ENCODE measurements at regions not wholly inside any gene's neighbourhood (a gene's known extent, or its start where the extent isn't known, plus 50 kb on each side); places are given as distances from the start of the nearest gene placed in this dataset.

DNA sequence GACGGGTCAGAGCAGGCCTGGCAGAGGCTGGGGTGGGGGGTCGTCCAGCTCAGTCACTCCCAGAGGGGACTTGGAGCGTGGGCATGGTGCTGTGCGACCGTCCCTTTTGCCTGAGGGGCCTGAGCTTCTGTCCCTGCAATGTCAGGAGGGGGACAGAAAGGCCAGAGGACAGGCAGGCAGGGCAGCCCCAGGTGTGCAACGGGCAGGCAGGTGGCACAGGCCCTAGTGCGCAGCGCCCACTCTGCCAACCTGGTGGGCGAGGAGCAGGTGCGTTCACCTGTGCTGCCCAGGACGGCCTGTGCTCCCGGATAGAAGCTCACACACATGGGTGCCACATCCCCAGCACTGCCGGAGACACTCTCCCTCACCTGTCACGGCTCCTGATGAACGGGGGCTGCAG, 78.7 kb upstream of the SLCO4A1 start:
- H3K4me3 ChIP-seq (ENCODE audit: low read length) = no peak overlapping the region
- DNase-seq (no peak), ATAC-seq (no peak)
- Mint-ChIP-seq H3K27ac (no peak overlapping the region), H3K9me3 (no peaks in the 10 kb centered on the region), H3K4me1 (peaks cover 7 to 14% of the 10 kb centered on the region in 2 donors), H3K36me3 (no peaks in the 10 kb centered on the region), H3K4me3 (no peak overlapping the region), H3K27me3 (ENCODE audit: low read depth in 2 of 2) (peaks cover 0 to 4% of the 10 kb centered on the region in 2 donors)
- peaks cover 2% of the 10 kb centered on the region for H3K27me3 ChIP-seq (ENCODE audit: control insufficient read depth, insufficient read depth, low read length)
- H3K4me1 ChIP-seq (ENCODE audit: control insufficient read depth, insufficient read depth, low read length) = peaks cover 15% of the 10 kb centered on the region
- H3K36me3 ChIP-seq (ENCODE audit: control insufficient read depth, insufficient read depth, low read length) = no peaks in the 10 kb centered on the region
- no peaks in the 10 kb centered on the region for H3K9me3 ChIP-seq (ENCODE audit: control insufficient read depth, insufficient read depth, low read length)
- TF ChIP-seq, protein P1, sequence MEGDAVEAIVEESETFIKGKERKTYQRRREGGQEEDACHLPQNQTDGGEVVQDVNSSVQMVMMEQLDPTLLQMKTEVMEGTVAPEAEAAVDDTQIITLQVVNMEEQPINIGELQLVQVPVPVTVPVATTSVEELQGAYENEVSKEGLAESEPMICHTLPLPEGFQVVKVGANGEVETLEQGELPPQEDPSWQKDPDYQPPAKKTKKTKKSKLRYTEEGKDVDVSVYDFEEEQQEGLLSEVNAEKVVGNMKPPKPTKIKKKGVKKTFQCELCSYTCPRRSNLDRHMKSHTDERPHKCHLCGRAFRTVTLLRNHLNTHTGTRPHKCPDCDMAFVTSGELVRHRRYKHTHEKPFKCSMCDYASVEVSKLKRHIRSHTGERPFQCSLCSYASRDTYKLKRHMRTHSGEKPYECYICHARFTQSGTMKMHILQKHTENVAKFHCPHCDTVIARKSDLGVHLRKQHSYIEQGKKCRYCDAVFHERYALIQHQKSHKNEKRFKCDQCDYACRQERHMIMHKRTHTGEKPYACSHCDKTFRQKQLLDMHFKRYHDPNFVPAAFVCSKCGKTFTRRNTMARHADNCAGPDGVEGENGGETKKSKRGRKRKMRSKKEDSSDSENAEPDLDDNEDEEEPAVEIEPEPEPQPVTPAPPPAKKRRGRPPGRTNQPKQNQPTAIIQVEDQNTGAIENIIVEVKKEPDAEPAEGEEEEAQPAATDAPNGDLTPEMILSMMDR (IDR thresholded peaks at IDR 0.05) = no peak
- 88% methylated on average over 14 of the region's 15 CpGs for WGBS (ENCODE audit: insufficient coverage)
- H3K27ac ChIP-seq (ENCODE audit: low read length) = no peak overlapping the region
- intact Hi-C loops (cut with micrococcal nuclease) = no loop called here

- 91% methylated on average over 42 of the region's 42 CpGs for WGBS (ENCODE audit: insufficient coverage)
- no peak for ATAC-seq
- H3K27ac ChIP-seq (ENCODE audit: low read length) = no peak overlapping the region
- peaks cover 15% of the 10 kb centered on the region for H3K4me1 ChIP-seq (ENCODE audit: control insufficient read depth, insufficient read depth, low read length)
- no peak for DNase-seq
- no peak overlapping the region for H3K4me3 ChIP-seq (ENCODE audit: low read length)
- H3K9me3 ChIP-seq (ENCODE audit: control insufficient read depth, insufficient read depth, low read length) = no peaks in the 10 kb centered on the region
- intact Hi-C loops (cut with micrococcal nuclease) = no loop called here
- Mint-ChIP-seq H3K27ac (no peak overlapping the region), H3K27me3 (ENCODE audit: low read depth in 2 of 2) (peaks cover 0 to 4% of the 10 kb centered on the region in 2 donors), H3K36me3 (no peaks in the 10 kb centered on the region), H3K4me3 (no peak overlapping the region), H3K4me1 (peaks cover 7 to 14% of the 10 kb centered on the region in 2 donors), H3K9me3 (no peaks in the 10 kb centered on the region)
- TF ChIP-seq, protein P1 (IDR thresholded peaks at IDR 0.05) = no peak
- H3K27me3 ChIP-seq (ENCODE audit: control insufficient read depth, insufficient read depth, low read length) = no peaks in the 10 kb centered on the region
- H3K36me3 ChIP-seq (ENCODE audit: control insufficient read depth, insufficient read depth, low read length) = no peaks in the 10 kb centered on the region
Measured at GRCh38 chr20:62564456-62565245, 77.7 kb upstream of the SLCO4A1 start.

DNA sequence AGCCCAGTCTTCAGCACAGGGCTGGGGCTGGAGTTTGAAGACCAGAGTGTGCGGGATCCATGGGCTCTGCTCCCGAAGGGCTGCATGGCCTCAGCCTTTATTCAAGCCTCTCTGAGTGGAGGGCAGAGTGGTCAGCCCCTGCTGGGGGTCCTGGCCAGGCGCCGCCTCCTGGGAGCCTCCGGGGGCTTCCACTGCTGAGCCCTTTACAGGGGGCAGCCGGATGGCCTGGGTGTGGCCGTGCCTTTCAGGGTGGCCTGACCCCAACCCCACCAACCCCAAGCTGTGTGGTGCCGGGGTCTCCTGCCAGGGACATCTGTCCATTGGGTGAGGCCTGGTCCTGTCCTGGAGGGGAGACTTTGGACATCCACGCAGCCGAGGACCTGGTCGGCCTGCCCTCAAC, 76.0 kb upstream of the SLCO4A1 start:
- Histone ChIP-seq H3K9me3 (ENCODE audit: control insufficient read depth, insufficient read depth, low read length) (no peaks in the 10 kb centered on the region), H3K27me3 (ENCODE audit: control insufficient read depth, insufficient read depth, low read length) (no peaks in the 10 kb centered on the region), H3K4me3 (ENCODE audit: low read length) (no peak overlapping the region), H3K27ac (ENCODE audit: low read length) (no peak overlapping the region), H3K4me1 (ENCODE audit: control insufficient read depth, insufficient read depth, low read length) (peaks cover 8% of the 10 kb centered on the region), H3K36me3 (ENCODE audit: control insufficient read depth, insufficient read depth, low read length) (no peaks in the 10 kb centered on the region)
- ATAC-seq (no peak), DNase-seq (no peak)
- peaks cover 0 to 4% of the 10 kb centered on the region in 2 donors for H3K27me3 Mint-ChIP-seq (ENCODE audit: low read depth in 2 of 2)
- no peaks in the 10 kb centered on the region for H3K36me3 Mint-ChIP-seq
- TF ChIP-seq, protein P1 (IDR thresholded peaks at IDR 0.05) = no peak
- 92% methylated on average over 8 of the region's 11 CpGs for WGBS (ENCODE audit: insufficient coverage)
- intact Hi-C loops (cut with micrococcal nuclease) = no loop called here
- no peaks in the 10 kb centered on the region for H3K9me3 Mint-ChIP-seq
- peaks cover 5 to 8% of the 10 kb centered on the region in 2 donors for H3K4me1 Mint-ChIP-seq
- no peak overlapping the region for H3K27ac Mint-ChIP-seq
- H3K4me3 Mint-ChIP-seq = no peak overlapping the region

DNA sequence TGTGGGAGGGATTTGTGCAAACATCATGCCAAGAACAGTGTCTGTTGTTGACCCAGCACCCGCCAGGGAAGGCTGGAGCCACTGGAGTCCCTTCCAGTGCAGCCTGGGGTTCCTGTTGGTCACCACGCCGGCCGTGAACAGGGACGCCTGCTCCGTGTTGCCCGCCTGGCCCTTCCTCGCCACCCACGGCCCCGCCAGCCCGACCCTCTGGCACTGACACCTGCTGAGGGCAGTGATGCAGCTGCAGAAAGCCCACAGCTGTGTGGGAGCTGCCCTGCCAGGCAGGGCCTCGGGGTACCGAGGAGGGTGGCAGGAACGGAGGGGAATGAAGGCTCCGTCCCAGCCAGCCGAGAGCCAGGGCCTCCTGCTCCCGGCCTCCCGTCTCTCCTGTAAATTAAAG, 75.5 kb upstream of the SLCO4A1 start:
- no peaks in the 10 kb centered on the region for H3K36me3 Mint-ChIP-seq
- Histone ChIP-seq H3K27me3 (ENCODE audit: control insufficient read depth, insufficient read depth, low read length) (no peaks in the 10 kb centered on the region), H3K9me3 (ENCODE audit: control insufficient read depth, insufficient read depth, low read length) (no peaks in the 10 kb centered on the region), H3K4me3 (ENCODE audit: low read length) (no peak overlapping the region), H3K27ac (ENCODE audit: low read length) (no peak overlapping the region), H3K36me3 (ENCODE audit: control insufficient read depth, insufficient read depth, low read length) (no peaks in the 10 kb centered on the region), H3K4me1 (ENCODE audit: control insufficient read depth, insufficient read depth, low read length) (peaks cover 3% of the 10 kb centered on the region)
- no peak for ATAC-seq
- intact Hi-C loops (cut with micrococcal nuclease) = no loop called here
- no peak for DNase-seq
- H3K4me3 Mint-ChIP-seq = no peak overlapping the region
- H3K9me3 Mint-ChIP-seq = no peaks in the 10 kb centered on the region
- H3K4me1 Mint-ChIP-seq = peaks cover 0 to 4% of the 10 kb centered on the region in 2 donors
- WGBS (ENCODE audit: insufficient coverage) = 88% methylated on average over 18 of the region's 18 CpGs
- TF ChIP-seq, protein P1 (IDR thresholded peaks at IDR 0.05) = no peak
- no peaks in the 10 kb centered on the region for H3K27me3 Mint-ChIP-seq (ENCODE audit: low read depth in 2 of 2)
- no peak overlapping the region for H3K27ac Mint-ChIP-seq

Measured in natural killer cell (primary cell).